SU-DHL-6 (cell line): ENCODE measurements at regions not wholly inside any gene's neighbourhood (a gene's known extent, or its start where the extent isn't known, plus 50 kb on each side); places are given as distances from the start of the nearest gene placed in this dataset.

Source experiments
- H2AFZ ChIP-seq: fragments of 200-600 bp; sonication (generic); 2 replicates; pipeline ENCODE4 v1.6.1; 2014; ENCODE audit warnings: low read depth, mild to moderate bottlenecking, moderate library complexity, mixed read lengths, antibody characterized with exemption, low read length; ENCODE audit not compliant: severe bottlenecking
- H3F3A ChIP-seq: fragments of 200-600 bp; shearing (Covaris generic); 2 replicates; pipeline ENCODE4 v1.6.0; 2016; ENCODE audit warnings: antibody characterized with exemption, mild to moderate bottlenecking; ENCODE audit not compliant: insufficient read depth
- H3K27ac ChIP-seq: fragments of 200-600 bp; sonication (generic); 2 replicates; pipeline ENCODE4 v1.5.1; 2016; ENCODE audit warnings: low read depth, mild to moderate bottlenecking, low read length, moderate library complexity, mixed read lengths
- H3K27me3 ChIP-seq: fragments of 200-600 bp; sonication (generic), shearing (Covaris generic); 2 replicates; pipeline ENCODE4 v1.6.0; 2014; ENCODE audit warnings: mild to moderate bottlenecking, low read length
- H3K36me3 ChIP-seq: fragments of 200-600 bp; sonication (generic); 2 replicates; pipeline ENCODE4 v1.6.1; 2014; ENCODE audit warnings: mild to moderate bottlenecking, low read length, mixed read lengths
- H3K4me2 ChIP-seq: fragments of 300-600, 200-600 bp; shearing (Covaris generic), sonication (generic); 2 replicates; pipeline ENCODE4 v1.6.0; 2014; ENCODE audit warnings: low read length, low read depth, mild to moderate bottlenecking; ENCODE audit not compliant: poor library complexity, severe bottlenecking
- H3K4me3 ChIP-seq: fragments of 200-600 bp; sonication (generic); 2 replicates; pipeline ENCODE4 v1.5.1; 2014; ENCODE audit warnings: antibody characterized with exemption, low read length, mild to moderate bottlenecking, mixed read lengths; ENCODE audit not compliant: insufficient read depth, poor library complexity, severe bottlenecking
- H3K79me2 ChIP-seq: fragments of 200-600 bp; sonication (generic); 2 replicates; pipeline ENCODE4 v1.6.1; 2014; ENCODE audit warnings: mild to moderate bottlenecking, low read length, moderate library complexity; ENCODE audit not compliant: insufficient read depth
- H3K9ac ChIP-seq: fragments of 200-600 bp; sonication (generic); 2 replicates; pipeline ENCODE4 v1.7.0; 2014; ENCODE audit warnings: mild to moderate bottlenecking, low read length
- H3K9me2 ChIP-seq: fragments of 200-600 bp; sonication (generic); replicated peaks from 2 replicates; pipeline ENCODE4 v1.6.1; 2014; ENCODE audit warnings: low read length; ENCODE audit not compliant: insufficient read depth
- H3K9me3 ChIP-seq: fragments of 200-600 bp; sonication (generic); 2 replicates; pipeline ENCODE4 v1.6.1; 2014; ENCODE audit warnings: low read length, mixed read lengths; ENCODE audit not compliant: insufficient read depth
- H4K20me1 ChIP-seq: fragments of 200-600 bp; sonication (generic); 2 replicates; pipeline ENCODE4 v1.6.1; 2014; ENCODE audit warnings: low read depth, mild to moderate bottlenecking, antibody characterized with exemption, low read length, moderate library complexity, mixed read lengths
- EZH2phosphoT487 ChIP-seq: fragments of 200-600 bp; sonication (generic), shearing (Covaris generic); conservative IDR thresholded peaks from 2 replicates; pipeline ENCODE4 v1.6.1; 2018; ENCODE audit warnings: mild to moderate bottlenecking, antibody characterized with exemption, low read length, moderate library complexity, mixed read lengths
- TF ChIP-seq, protein P1 (sequence below): fragments of 200-600 bp; sonication (generic); IDR thresholded peaks from one replicate; pipeline ENCODE4 v1.5.1; 2017; ENCODE audit warnings: antibody characterized with exemption, mild to moderate bottlenecking, low read length, moderate library complexity; ENCODE audit not compliant: insufficient read depth, poor library complexity, severe bottlenecking

DNA sequence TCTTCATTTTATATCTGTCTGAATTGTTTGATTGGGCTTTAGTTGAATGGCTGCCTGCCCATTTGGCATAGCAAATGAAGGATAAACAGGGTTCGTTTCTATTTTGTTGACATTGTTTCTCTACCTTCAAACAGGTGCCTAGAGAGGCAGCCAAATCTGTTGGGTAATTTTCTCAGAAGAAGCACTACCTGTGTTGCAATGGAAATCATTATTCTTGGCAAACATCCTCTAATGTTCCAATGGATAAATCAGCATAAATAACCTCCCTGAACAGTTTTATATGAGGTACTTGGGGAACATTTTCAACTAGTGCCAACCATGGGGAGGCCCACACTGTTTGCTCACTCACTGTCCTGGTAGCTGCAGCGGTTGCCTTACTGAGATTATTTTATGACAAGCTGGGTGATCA, 64.4 kb upstream of the PLPP4 start:
- no peaks in the 10 kb centered on the region for H3F3A ChIP-seq
- H3K36me3 ChIP-seq, result no peaks in the 10 kb centered on the region
- no peak overlapping the region for H3K4me3 ChIP-seq
- H3K27ac ChIP-seq, result no peak overlapping the region
- H3K9ac ChIP-seq, result no peak overlapping the region
- no peaks in the 10 kb centered on the region for H3K9me2 ChIP-seq
- no peak overlapping the region for H2AFZ ChIP-seq
- no peaks in the 10 kb centered on the region for H3K79me2 ChIP-seq
- H3K27me3 ChIP-seq, result no peaks in the 10 kb centered on the region
- no peak for TF ChIP-seq EZH2phosphoT487
- TF ChIP-seq, protein P1, sequence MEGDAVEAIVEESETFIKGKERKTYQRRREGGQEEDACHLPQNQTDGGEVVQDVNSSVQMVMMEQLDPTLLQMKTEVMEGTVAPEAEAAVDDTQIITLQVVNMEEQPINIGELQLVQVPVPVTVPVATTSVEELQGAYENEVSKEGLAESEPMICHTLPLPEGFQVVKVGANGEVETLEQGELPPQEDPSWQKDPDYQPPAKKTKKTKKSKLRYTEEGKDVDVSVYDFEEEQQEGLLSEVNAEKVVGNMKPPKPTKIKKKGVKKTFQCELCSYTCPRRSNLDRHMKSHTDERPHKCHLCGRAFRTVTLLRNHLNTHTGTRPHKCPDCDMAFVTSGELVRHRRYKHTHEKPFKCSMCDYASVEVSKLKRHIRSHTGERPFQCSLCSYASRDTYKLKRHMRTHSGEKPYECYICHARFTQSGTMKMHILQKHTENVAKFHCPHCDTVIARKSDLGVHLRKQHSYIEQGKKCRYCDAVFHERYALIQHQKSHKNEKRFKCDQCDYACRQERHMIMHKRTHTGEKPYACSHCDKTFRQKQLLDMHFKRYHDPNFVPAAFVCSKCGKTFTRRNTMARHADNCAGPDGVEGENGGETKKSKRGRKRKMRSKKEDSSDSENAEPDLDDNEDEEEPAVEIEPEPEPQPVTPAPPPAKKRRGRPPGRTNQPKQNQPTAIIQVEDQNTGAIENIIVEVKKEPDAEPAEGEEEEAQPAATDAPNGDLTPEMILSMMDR, result no peak
- no peaks in the 10 kb centered on the region for H3K9me3 ChIP-seq
- no peak overlapping the region for H3K4me2 ChIP-seq
- H4K20me1 ChIP-seq, result no peaks in the 10 kb centered on the region

DNA sequence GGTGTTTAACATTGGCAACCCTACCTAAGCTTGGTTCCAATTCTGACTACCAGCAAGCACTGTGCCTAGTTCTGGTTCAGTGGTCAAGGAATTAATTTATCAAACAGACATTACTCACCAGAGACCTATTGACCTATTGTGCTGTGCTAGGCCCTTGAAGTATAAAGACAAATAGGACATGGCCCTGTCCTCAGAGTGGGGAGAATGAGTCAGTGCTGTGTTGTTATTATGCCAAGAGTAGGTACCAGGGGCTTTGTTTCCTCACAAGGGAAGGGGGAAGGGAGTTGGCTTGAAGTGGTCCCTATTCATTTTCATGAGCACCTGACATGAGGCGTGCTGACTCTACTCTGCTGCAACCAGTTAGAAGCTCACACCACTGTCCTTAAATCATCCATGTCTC, 62.6 kb upstream of the PLPP4 start:
- Histone ChIP-seq H3K4me3 (no peak overlapping the region), H3K9me3 (no peaks in the 10 kb centered on the region), H3K27ac (no peak overlapping the region), H4K20me1 (no peaks in the 10 kb centered on the region), H3K4me2 (no peak overlapping the region), H3K9ac (no peak overlapping the region), H3K27me3 (no peaks in the 10 kb centered on the region), H2AFZ (no peak overlapping the region), H3F3A (no peaks in the 10 kb centered on the region), H3K36me3 (no peaks in the 10 kb centered on the region), H3K79me2 (no peaks in the 10 kb centered on the region), H3K9me2 (no peaks in the 10 kb centered on the region)
- no peak for TF ChIP-seq EZH2phosphoT487
- TF ChIP-seq, protein P1, result no peak

DNA sequence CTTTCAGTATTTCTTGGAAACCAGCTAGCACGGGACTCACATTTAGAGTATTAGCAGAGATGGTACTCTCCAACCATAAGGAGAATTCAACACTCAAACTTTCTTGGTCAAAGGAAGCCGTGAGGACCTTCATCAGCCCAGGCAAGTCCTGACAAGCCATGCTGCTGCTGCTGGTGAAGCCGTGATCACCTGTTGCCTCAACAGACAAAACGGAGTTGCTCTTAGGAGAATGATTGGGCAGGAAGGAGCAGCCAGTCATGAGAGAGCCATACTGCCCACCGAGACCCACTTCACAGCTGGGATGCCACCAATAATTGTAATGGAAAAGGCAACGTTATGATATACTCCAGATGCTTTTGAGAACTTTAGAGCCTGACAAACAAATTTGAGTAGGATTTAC, 60.8 kb upstream of the PLPP4 start:
- Histone ChIP-seq H3K9me2 (no peaks in the 10 kb centered on the region), H3F3A (no peaks in the 10 kb centered on the region), H3K36me3 (no peaks in the 10 kb centered on the region), H3K27me3 (no peaks in the 10 kb centered on the region), H2AFZ (no peak overlapping the region), H3K4me3 (no peak overlapping the region), H3K4me2 (no peak overlapping the region), H3K9me3 (no peaks in the 10 kb centered on the region), H3K9ac (no peak overlapping the region), H4K20me1 (no peaks in the 10 kb centered on the region), H3K79me2 (no peaks in the 10 kb centered on the region), H3K27ac (no peak overlapping the region)
- TF ChIP-seq, protein P1, result no peak
- TF ChIP-seq EZH2phosphoT487, result no peak
